ENCODE measurements at regions not wholly inside any gene's neighbourhood (a gene's known extent, or its start where the extent isn't known, plus 50 kb on each side); places are given as distances from the start of the nearest gene placed in this dataset.

DNA sequence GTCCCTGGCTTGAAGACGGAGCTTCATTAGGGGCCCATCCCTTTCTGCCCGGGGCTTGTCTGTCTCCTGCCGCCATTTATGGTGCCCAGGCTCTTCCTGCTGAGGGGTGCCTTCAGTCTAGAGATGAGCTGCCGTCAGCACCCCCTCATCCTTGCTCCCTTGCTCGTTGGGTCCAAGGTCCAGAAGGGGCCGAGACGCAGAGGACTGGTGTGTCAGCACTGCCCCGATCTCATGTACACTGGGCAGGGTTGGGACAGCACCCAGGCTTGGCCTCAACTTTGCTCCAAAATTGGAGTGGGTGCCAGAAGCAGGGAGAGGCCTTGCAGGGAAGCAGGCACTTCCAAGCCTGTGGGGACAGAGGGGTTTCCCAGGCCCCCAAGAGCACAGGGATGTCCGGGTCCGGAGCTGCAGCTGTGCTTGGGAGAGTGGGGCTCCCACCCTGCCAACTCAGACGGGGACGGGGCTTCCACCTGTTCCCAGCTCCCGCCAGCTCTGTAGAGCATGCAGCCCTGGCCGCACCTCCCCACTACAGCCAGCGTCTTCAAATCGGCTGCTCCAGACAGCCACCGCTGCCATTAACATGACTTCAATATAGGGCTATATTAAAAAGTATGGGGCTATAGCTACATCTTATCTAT is 488.8 kb downstream of the TENT5A start:
- ChIA-PET POLR2A (no interaction called here), RAD21 (ENCODE audit: low non-redundant PET in 1 of 2, low total read pairs in 2 of 2, uncharacterized antibody in 2 of 2, unreplicated experiment in 2 of 2) (no interaction called here), CTCF (no interaction called here)
- H3K9ac ChIP-seq (ENCODE audit: low read length): no peak overlapping the region
- no peaks in the 10 kb centered on the region for H3K4me1 ChIP-seq (ENCODE audit: control insufficient read depth in 1 of 2, insufficient read depth in 2 of 2, low read length in 2 of 2)
- ATAC-seq: no peak
- H3K27me3 ChIP-seq (ENCODE audit: insufficient read depth, low read length): no peaks in the 10 kb centered on the region
- no peaks in the 10 kb centered on the region for H3K79me2 ChIP-seq (ENCODE audit: insufficient read depth, low read length)
- H2AFZ ChIP-seq (ENCODE audit: low read depth, low read length, poor library complexity, severe bottlenecking): no peak overlapping the region
- H3K4me3 ChIP-seq (replicated peaks in 1 of 2; ENCODE audit: low read depth in 1 of 2, low read length in 2 of 2): no peak overlapping the region
- no peaks in the 10 kb centered on the region for H3K36me3 ChIP-seq (ENCODE audit: control insufficient read depth in 1 of 2, insufficient read depth in 2 of 2, low read length in 2 of 2)
- H3K27ac ChIP-seq (ENCODE audit: low read depth, low read length): no peak overlapping the region
- H4K20me1 ChIP-seq (ENCODE audit: insufficient read depth): no peaks in the 10 kb centered on the region
- no peak for TF ChIP-seq POLR2A (IDR thresholded peaks at IDR 0.05; ENCODE audit: borderline replicate concordance, extremely low read depth, insufficient read depth, insufficient read length)
- no peak for TF ChIP-seq ZFX (IDR thresholded peaks at IDR 0.05)
- no peak for TF ChIP-seq FOSL1 (IDR thresholded peaks at IDR 0.05; ENCODE audit: low read depth)
- TF ChIP-seq, protein P1, sequence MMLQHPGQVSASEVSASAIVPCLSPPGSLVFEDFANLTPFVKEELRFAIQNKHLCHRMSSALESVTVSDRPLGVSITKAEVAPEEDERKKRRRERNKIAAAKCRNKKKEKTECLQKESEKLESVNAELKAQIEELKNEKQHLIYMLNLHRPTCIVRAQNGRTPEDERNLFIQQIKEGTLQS (IDR thresholded peaks at IDR 0.05): no peak
- no peak for TF ChIP-seq EZH2phosphoT487 (IDR thresholded peaks at IDR 0.05; ENCODE audit: borderline replicate concordance)
- TF ChIP-seq YY1 (IDR thresholded peaks at IDR 0.05; ENCODE audit: extremely low read depth, insufficient replicate concordance, low read depth, low read length): no peak
- TF ChIP-seq, protein P2, sequence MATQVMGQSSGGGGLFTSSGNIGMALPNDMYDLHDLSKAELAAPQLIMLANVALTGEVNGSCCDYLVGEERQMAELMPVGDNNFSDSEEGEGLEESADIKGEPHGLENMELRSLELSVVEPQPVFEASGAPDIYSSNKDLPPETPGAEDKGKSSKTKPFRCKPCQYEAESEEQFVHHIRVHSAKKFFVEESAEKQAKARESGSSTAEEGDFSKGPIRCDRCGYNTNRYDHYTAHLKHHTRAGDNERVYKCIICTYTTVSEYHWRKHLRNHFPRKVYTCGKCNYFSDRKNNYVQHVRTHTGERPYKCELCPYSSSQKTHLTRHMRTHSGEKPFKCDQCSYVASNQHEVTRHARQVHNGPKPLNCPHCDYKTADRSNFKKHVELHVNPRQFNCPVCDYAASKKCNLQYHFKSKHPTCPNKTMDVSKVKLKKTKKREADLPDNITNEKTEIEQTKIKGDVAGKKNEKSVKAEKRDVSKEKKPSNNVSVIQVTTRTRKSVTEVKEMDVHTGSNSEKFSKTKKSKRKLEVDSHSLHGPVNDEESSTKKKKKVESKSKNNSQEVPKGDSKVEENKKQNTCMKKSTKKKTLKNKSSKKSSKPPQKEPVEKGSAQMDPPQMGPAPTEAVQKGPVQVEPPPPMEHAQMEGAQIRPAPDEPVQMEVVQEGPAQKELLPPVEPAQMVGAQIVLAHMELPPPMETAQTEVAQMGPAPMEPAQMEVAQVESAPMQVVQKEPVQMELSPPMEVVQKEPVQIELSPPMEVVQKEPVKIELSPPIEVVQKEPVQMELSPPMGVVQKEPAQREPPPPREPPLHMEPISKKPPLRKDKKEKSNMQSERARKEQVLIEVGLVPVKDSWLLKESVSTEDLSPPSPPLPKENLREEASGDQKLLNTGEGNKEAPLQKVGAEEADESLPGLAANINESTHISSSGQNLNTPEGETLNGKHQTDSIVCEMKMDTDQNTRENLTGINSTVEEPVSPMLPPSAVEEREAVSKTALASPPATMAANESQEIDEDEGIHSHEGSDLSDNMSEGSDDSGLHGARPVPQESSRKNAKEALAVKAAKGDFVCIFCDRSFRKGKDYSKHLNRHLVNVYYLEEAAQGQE (IDR thresholded peaks at IDR 0.05; ENCODE audit: low read depth): no peak
- TF ChIP-seq SP1 (IDR thresholded peaks at IDR 0.05; ENCODE audit: low read depth): no peak
- no peak for TF ChIP-seq TCF7L2 (IDR thresholded peaks at IDR 0.05; ENCODE audit: borderline replicate concordance, extremely low read depth, insufficient read depth, insufficient read length)
- no peak for TF ChIP-seq MAX (IDR thresholded peaks at IDR 0.05)
- TF ChIP-seq CTCF (IDR thresholded peaks at IDR 0.05 in 2 of 3, conservative IDR thresholded peaks at IDR 0.05 in 1 of 3; ENCODE audit: borderline replicate concordance in 1 of 3, insufficient read depth in 1 of 3, low read depth in 2 of 3, low read length in 2 of 3): no peak
- no peak for TF ChIP-seq ELF1 (IDR thresholded peaks at IDR 0.05; ENCODE audit: borderline replicate concordance, low read depth)
- no peak for TF ChIP-seq EZH2 (IDR thresholded peaks at IDR 0.05)
- TF ChIP-seq ZNF274 (IDR thresholded peaks at IDR 0.05; ENCODE audit: low read depth, low read length): no peak
- TF ChIP-seq EGR1 (IDR thresholded peaks at IDR 0.05; ENCODE audit: low read depth): no peak
- no peak for TF ChIP-seq CBX3 (IDR thresholded peaks at IDR 0.05; ENCODE audit: low read depth)
- no peak for TF ChIP-seq CEBPB (IDR thresholded peaks at IDR 0.05; ENCODE audit: low read depth)
- no TSS peak for BruUV-seq (replicated peaks)
- DNase-seq (ENCODE audit: low read depth, low spot score): no peak
- H3K4me2 ChIP-seq (ENCODE audit: low read length): no peak overlapping the region
- intact Hi-C loops (cut with micrococcal nuclease): no loop called here
- no peaks in the 10 kb centered on the region for H3K9me3 ChIP-seq (ENCODE audit: control insufficient read depth in 1 of 2, insufficient read depth in 1 of 2, low read depth in 1 of 2, low read length in 2 of 2)
- no peaks in the 10 kb centered on the region for H3K9me2 ChIP-seq (ENCODE audit: insufficient read depth)
